Hepatocyte (in vitro differentiated cells): ENCODE measurements at regions not wholly inside any gene's neighbourhood (a gene's known extent, or its start where the extent isn't known, plus 50 kb on each side); places are given as distances from the start of the nearest gene placed in this dataset.

Experiments used
- DNase-seq: peaks from one replicate; pipeline ENCODE4 v3.0.0-alpha.2; 2016; ENCODE audit warnings: low spot score
- H2AFZ ChIP-seq: fragments of 200-600 bp; sonication (generic); 2 replicates; pipeline ENCODE4 v1.6.0; 2016; ENCODE audit warnings: antibody characterized with exemption, mild to moderate bottlenecking
- H3K27ac ChIP-seq: fragments of 200-600 bp; sonication (generic); 2 replicates; pipeline ENCODE4 v1.5.1; 2016; ENCODE audit warnings: mild to moderate bottlenecking
- H3K27me3 ChIP-seq: fragments of 200-600 bp; sonication (generic); 2 replicates; pipeline ENCODE4 v1.6.1; 2016
- H3K36me3 ChIP-seq: fragments of 200-600 bp; sonication (generic); replicated peaks from 2 replicates; pipeline ENCODE4 v1.5.1; 2016; ENCODE audit warnings: low read depth; ENCODE audit not compliant: insufficient read depth
- H3K4me1 ChIP-seq: fragments of 200-600 bp; sonication (generic); 2 replicates; pipeline ENCODE4 v1.5.1; 2016; ENCODE audit warnings: mild to moderate bottlenecking, moderate library complexity; ENCODE audit not compliant: insufficient read depth
- H3K4me2 ChIP-seq: fragments of 200-600 bp; sonication (generic); 2 replicates; pipeline ENCODE4 v1.6.0; 2016
- H3K4me3 ChIP-seq: fragments of 200-600 bp; sonication (generic); 2 replicates; pipeline ENCODE4 v1.5.1; 2016; ENCODE audit warnings: mild to moderate bottlenecking
- H3K79me2 ChIP-seq: fragments of 200-600 bp; sonication (generic); 2 replicates; pipeline ENCODE4 v1.6.0; 2017; ENCODE audit warnings: mild to moderate bottlenecking
- H3K9me2 ChIP-seq: fragments of 200-600 bp; sonication (generic); replicated peaks from 2 replicates; pipeline ENCODE4 v1.6.0; 2017; ENCODE audit warnings: mild to moderate bottlenecking; ENCODE audit not compliant: insufficient read depth
- H3K9me3 ChIP-seq: fragments of 200-600 bp; sonication (generic); 2 replicates; pipeline ENCODE4 v1.5.1; 2016; ENCODE audit warnings: low read depth, mild to moderate bottlenecking
- H4K20me1 ChIP-seq: fragments of 200-600 bp; sonication (generic); 2 replicates; pipeline ENCODE4 v1.6.0; 2016; ENCODE audit warnings: mild to moderate bottlenecking; ENCODE audit not compliant: insufficient read depth, poor library complexity, severe bottlenecking
- CTCF ChIP-seq: fragments of 200-600 bp; sonication (generic); IDR thresholded peaks from 2 replicates; pipeline ENCODE4 v1.5.1; 2016; ENCODE audit warnings: antibody characterized with exemption, mild to moderate bottlenecking; ENCODE audit not compliant: poor library complexity
- EZH2 ChIP-seq: fragments of 200-600 bp; sonication (generic); IDR thresholded peaks from 2 replicates; pipeline ENCODE4 v1.6.1; 2016; ENCODE audit warnings: antibody characterized with exemption, mild to moderate bottlenecking, borderline replicate concordance
- EZH2phosphoT487 ChIP-seq: fragments of 200-600 bp; sonication (generic); IDR thresholded peaks from one replicate; pipeline ENCODE4 v1.6.1; 2018; ENCODE audit warnings: antibody characterized with exemption, mild to moderate bottlenecking, low read depth, moderate library complexity; ENCODE audit not compliant: unreplicated experiment, severe bottlenecking
- WGBS: methylation state at CpG from one replicate; pipeline ENCODE4 v1.1.6; 2016; ENCODE audit warnings: low lambda C conversion rate; ENCODE audit errors: missing lambda C conversion rate; 5-methylcytosine and 5-hydroxymethylcytosine counted together

GRCh38 chr18:75745147-75745546, 317.6 kb upstream of the SMIM21 start:
- DNase-seq, result no peak
- H3K27me3 ChIP-seq, result no peaks in the 10 kb centered on the region
- no peak overlapping the region for H3K4me2 ChIP-seq
- H2AFZ ChIP-seq, result no peak overlapping the region
- WGBS, result 96% methylated on average over 7 of the region's 7 CpGs
- H4K20me1 ChIP-seq, result no peaks in the 10 kb centered on the region
- no peaks in the 10 kb centered on the region for H3K79me2 ChIP-seq
- no peak overlapping the region for H3K27ac ChIP-seq
- TF ChIP-seq EZH2phosphoT487, result no peak
- TF ChIP-seq CTCF, result no peak
- no peak for TF ChIP-seq EZH2
- H3K4me3 ChIP-seq, result no peak overlapping the region
- H3K36me3 ChIP-seq, result no peaks in the 10 kb centered on the region
- H3K9me2 ChIP-seq, result no peaks in the 10 kb centered on the region
- no peaks in the 10 kb centered on the region for H3K9me3 ChIP-seq
- H3K4me1 ChIP-seq, result peaks cover 5% of the 10 kb centered on the region

GRCh38 chr18:75742516-75742915, 315.0 kb upstream of the SMIM21 start:
- no peak overlapping the region for H2AFZ ChIP-seq
- no peak for TF ChIP-seq CTCF
- TF ChIP-seq EZH2, result no peak
- no peak for TF ChIP-seq EZH2phosphoT487

GRCh38 chr18:75739682-75740081, 312.2 kb upstream of the SMIM21 start:
- Histone ChIP-seq H4K20me1 (no peaks in the 10 kb centered on the region), H3K4me2 (no peak overlapping the region), H3K79me2 (no peaks in the 10 kb centered on the region), H3K4me3 (no peak overlapping the region), H2AFZ (no peak overlapping the region), H3K9me3 (no peaks in the 10 kb centered on the region), H3K27me3 (no peaks in the 10 kb centered on the region), H3K4me1 (peaks cover 5% of the 10 kb centered on the region), H3K9me2 (no peaks in the 10 kb centered on the region), H3K27ac (no peak overlapping the region), H3K36me3 (no peaks in the 10 kb centered on the region)
- no peak for TF ChIP-seq EZH2phosphoT487
- no peak for TF ChIP-seq CTCF
- TF ChIP-seq EZH2, result no peak
- WGBS, result 58% methylated on average over 7 of the region's 7 CpGs
- no peak for DNase-seq

More at GRCh38 chr18:75742516-75742915, 315.0 kb upstream of the SMIM21 start:
- H3K9me3 ChIP-seq, result no peaks in the 10 kb centered on the region
- no peaks in the 10 kb centered on the region for H3K27me3 ChIP-seq
- no peak overlapping the region for H3K27ac ChIP-seq
- H3K4me3 ChIP-seq, result no peak overlapping the region
- no peaks in the 10 kb centered on the region for H4K20me1 ChIP-seq
- H3K36me3 ChIP-seq, result no peaks in the 10 kb centered on the region
- no peaks in the 10 kb centered on the region for H3K9me2 ChIP-seq
- DNase-seq, result no peak
- peaks cover 5% of the 10 kb centered on the region for H3K4me1 ChIP-seq
- H3K79me2 ChIP-seq, result no peaks in the 10 kb centered on the region
- WGBS, result 51% methylated on average over 4 of the region's 4 CpGs
- H3K4me2 ChIP-seq, result no peak overlapping the region

- WGBS, result 97% methylated on average over 2 of the region's 2 CpGs
- H3K27me3 ChIP-seq, result no peaks in the 10 kb centered on the region
- no peaks in the 10 kb centered on the region for H3K36me3 ChIP-seq
- no peaks in the 10 kb centered on the region for H3K9me2 ChIP-seq
- TF ChIP-seq CTCF (no peak), EZH2 (no peak)
- H3K9me3 ChIP-seq, result no peaks in the 10 kb centered on the region
- H3K27ac ChIP-seq, result no peak overlapping the region
- H4K20me1 ChIP-seq, result no peaks in the 10 kb centered on the region
- H3K4me1 ChIP-seq, result no peaks in the 10 kb centered on the region
- no peak overlapping the region for H2AFZ ChIP-seq
- no peak overlapping the region for H3K4me3 ChIP-seq
- no peak for DNase-seq
- no peaks in the 10 kb centered on the region for H3K79me2 ChIP-seq
- H3K4me2 ChIP-seq, result no peak overlapping the region
These were observed 307.8 kb upstream of the SMIM21 start for GRCh38 chr18:75735291-75735690.
